Limb (tissue), 2 donors: ENCODE measurements at regions not wholly inside any gene's neighbourhood (a gene's known extent, or its start where the extent isn't known, plus 50 kb on each side); places are given as distances from the start of the nearest gene placed in this dataset.

Source experiments
- DNase-seq, 2 donors: peaks; one replicate each; pipeline ENCODE4 v3.0.0-alpha.2; 2016; ENCODE audit errors: extremely low spot score in 2 of 2

GRCh38 chr12:44961887-44962286 is 85.8 kb upstream of the NELL2 start:
- no peak for DNase-seq

- DNase-seq = no peak
These were observed 84.7 kb upstream of the NELL2 start for GRCh38 chr12:44960856-44961255.

- DNase-seq = no peak
These were observed 84.3 kb upstream of the NELL2 start for GRCh38 chr12:44960423-44960822.

- DNase-seq = no peak
These were observed 71.0 kb upstream of the NELL2 start for GRCh38 chr12:44947163-44947562.

GRCh38 chr12:44942714-44943113 is 66.6 kb upstream of the NELL2 start:
- no peak for DNase-seq

- DNase-seq = peak in 1 of 2 donors; percentile 88
These were observed 55.0 kb upstream of the NELL2 start for GRCh38 chr12:44930972-44931600.

GRCh38 chr12:44929236-44929885 is 53.2 kb upstream of the NELL2 start:
- no peak for DNase-seq
